OCI-LY1 (cell line): ENCODE measurements at regions not wholly inside any gene's neighbourhood (a gene's known extent, or its start where the extent isn't known, plus 50 kb on each side); places are given as distances from the start of the nearest gene placed in this dataset.

Source experiments
- CTCF ChIP-seq: fragments of 200-600 bp; sonication (generic), shearing (Covaris generic); IDR thresholded peaks from 2 replicates; pipeline ENCODE4 v1.5.1; 2017; ENCODE audit warnings: mild to moderate bottlenecking, antibody characterized with exemption, low read length, moderate library complexity, mixed read lengths
- EZH2 ChIP-seq: fragments of 200-600 bp; sonication (generic), shearing (Covaris generic); IDR thresholded peaks from 2 replicates; pipeline ENCODE4 v1.8.0; 2017; ENCODE audit warnings: borderline replicate concordance, mixed run types, mild to moderate bottlenecking, antibody characterized with exemption, low read length, moderate library complexity, mixed read lengths

- TF ChIP-seq CTCF (no peak), EZH2 (no peak)
These were observed 328.2 kb upstream of the COL3A1 start for GRCh38 chr2:188645986-188646385.
